ENCODE measurements at regions not wholly inside any gene's neighbourhood (a gene's known extent, or its start where the extent isn't known, plus 50 kb on each side); places are given as distances from the start of the nearest gene placed in this dataset.

DNA sequence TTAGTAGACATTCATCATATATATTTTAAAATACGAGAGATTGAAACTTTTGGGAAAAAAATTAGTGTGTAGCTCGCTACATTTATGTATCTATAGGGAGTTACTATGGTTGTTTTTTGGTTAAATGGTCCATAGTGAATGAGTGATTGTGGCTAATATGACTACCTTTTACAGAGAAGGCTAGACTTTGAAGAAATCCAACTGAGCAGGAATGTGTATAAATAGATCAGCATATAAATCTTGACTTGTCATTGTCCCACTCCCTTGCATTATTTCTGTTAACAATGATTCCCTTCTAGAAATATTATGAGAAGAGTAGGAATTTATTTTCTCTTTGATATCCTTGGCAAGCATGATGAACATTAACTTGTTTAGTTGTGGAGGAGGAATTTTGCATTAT lies 737.8 kb upstream of the MAP3K7 start:
- TF ChIP-seq POLR2AphosphoS5 (IDR thresholded peaks at IDR 0.05; ENCODE audit: low read depth) = no peak
- TF ChIP-seq, protein P1, sequence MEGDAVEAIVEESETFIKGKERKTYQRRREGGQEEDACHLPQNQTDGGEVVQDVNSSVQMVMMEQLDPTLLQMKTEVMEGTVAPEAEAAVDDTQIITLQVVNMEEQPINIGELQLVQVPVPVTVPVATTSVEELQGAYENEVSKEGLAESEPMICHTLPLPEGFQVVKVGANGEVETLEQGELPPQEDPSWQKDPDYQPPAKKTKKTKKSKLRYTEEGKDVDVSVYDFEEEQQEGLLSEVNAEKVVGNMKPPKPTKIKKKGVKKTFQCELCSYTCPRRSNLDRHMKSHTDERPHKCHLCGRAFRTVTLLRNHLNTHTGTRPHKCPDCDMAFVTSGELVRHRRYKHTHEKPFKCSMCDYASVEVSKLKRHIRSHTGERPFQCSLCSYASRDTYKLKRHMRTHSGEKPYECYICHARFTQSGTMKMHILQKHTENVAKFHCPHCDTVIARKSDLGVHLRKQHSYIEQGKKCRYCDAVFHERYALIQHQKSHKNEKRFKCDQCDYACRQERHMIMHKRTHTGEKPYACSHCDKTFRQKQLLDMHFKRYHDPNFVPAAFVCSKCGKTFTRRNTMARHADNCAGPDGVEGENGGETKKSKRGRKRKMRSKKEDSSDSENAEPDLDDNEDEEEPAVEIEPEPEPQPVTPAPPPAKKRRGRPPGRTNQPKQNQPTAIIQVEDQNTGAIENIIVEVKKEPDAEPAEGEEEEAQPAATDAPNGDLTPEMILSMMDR (IDR thresholded peaks at IDR 0.05; ENCODE audit: insufficient read depth, low read length) = no peak
- TF ChIP-seq, protein P2, sequence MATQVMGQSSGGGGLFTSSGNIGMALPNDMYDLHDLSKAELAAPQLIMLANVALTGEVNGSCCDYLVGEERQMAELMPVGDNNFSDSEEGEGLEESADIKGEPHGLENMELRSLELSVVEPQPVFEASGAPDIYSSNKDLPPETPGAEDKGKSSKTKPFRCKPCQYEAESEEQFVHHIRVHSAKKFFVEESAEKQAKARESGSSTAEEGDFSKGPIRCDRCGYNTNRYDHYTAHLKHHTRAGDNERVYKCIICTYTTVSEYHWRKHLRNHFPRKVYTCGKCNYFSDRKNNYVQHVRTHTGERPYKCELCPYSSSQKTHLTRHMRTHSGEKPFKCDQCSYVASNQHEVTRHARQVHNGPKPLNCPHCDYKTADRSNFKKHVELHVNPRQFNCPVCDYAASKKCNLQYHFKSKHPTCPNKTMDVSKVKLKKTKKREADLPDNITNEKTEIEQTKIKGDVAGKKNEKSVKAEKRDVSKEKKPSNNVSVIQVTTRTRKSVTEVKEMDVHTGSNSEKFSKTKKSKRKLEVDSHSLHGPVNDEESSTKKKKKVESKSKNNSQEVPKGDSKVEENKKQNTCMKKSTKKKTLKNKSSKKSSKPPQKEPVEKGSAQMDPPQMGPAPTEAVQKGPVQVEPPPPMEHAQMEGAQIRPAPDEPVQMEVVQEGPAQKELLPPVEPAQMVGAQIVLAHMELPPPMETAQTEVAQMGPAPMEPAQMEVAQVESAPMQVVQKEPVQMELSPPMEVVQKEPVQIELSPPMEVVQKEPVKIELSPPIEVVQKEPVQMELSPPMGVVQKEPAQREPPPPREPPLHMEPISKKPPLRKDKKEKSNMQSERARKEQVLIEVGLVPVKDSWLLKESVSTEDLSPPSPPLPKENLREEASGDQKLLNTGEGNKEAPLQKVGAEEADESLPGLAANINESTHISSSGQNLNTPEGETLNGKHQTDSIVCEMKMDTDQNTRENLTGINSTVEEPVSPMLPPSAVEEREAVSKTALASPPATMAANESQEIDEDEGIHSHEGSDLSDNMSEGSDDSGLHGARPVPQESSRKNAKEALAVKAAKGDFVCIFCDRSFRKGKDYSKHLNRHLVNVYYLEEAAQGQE (IDR thresholded peaks at IDR 0.05; ENCODE audit: insufficient replicate concordance, low read depth) = no peak
